G401.6 (cell line): ENCODE measurements at regions not wholly inside any gene's neighbourhood (a gene's known extent, or its start where the extent isn't known, plus 50 kb on each side); places are given as distances from the start of the nearest gene placed in this dataset.
"Not testable (repeated sequence)": the region's sequence is repeated elsewhere in the genome, so short reads cannot be mapped to it uniquely, and the experiment has no call there.

Experiments used
- FAIRE-seq: peaks from 2 replicates; lab custom pipeline; 2012; peaks lifted over from hg19 to GRCh38; lab: Jason Lieb, UNC

DNA sequence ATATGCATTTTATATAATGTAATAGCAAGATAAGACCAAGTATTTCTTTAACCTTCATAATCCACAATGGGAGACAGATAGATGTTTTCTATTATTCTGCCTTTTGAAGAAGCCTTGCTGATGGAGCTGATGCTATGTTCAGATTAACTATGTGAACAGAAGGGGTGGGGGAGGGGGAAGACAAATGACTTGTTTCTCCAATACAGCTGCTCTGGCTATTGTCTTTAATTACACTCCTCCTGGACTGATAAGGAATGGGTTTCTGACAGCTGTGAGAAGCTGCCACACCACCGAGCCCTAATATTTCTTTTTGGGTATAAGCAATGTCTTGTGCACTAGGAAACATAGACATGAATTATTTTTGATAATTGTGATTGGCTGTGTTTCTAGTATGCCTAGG, 62.0 kb downstream of the CAVIN4 start:
- no peak for FAIRE-seq

DNA sequence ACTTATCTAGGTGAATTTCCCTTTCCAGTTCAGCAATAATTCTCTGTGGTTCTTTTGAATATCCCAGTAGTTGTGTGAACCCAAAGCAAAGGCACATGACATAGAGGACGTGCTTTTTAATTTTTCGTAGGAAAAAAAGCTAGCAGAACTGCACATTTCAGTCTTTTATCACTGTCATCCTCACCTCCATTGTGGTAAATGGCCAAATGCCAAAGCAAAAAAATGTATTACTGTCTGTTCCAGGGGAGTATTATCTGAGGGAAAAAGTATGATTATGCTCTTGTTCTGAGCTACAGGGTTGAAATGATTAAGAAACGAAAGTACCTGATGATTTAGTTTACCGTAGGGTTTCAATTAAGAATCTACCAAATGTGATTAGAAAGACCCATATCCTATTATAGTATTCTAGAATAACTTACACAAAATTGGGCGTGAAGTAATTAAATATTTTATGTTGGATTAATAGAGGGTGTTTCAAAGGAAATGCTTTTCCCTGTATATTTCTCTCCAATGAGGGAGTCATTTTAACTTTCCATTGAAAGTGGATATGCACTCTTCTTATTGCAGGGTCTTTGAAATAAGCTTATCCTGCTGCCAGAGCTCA, 62.7 kb downstream of the CAVIN4 start:
- FAIRE-seq, result no peak

DNA sequence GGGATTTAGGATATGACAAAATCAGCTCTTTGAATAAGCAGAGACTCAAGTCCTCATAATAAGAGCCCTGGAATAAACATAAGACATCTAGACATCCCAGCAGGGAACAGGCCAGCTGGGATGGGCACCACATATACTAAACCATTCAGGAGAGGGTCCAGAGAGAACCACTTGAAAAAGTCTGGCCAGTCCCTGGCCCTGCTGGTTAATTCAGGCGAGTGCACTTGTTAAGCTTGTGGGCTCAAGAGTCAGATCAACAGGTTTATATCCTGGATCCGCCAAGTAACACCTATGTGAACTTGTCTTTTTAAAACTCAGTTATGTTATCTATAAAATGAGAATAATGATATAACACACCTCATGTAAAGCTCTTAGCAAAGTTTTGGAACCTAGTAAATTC, 63.3 kb downstream of the CAVIN4 start:
- FAIRE-seq, result no peak

DNA sequence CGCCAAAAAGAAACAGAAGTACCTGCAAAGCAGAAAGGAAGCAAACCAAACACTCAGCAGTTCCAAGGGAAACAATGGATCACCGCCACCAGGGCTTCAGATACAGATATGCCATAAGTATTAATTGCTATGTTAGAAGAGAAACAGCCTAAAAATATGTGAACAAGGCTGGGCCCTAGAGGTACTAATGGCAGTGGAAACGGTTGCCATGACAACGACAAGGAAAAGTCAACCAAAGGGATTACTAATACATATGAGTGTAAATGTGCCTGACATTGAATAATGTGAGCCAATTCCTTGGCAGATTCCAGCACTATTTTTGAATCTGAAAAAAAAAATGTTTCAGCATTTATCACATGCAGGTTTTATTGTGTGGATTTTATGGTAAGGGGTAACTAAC, 75.0 kb downstream of the CAVIN4 start:
- no peak for FAIRE-seq

DNA sequence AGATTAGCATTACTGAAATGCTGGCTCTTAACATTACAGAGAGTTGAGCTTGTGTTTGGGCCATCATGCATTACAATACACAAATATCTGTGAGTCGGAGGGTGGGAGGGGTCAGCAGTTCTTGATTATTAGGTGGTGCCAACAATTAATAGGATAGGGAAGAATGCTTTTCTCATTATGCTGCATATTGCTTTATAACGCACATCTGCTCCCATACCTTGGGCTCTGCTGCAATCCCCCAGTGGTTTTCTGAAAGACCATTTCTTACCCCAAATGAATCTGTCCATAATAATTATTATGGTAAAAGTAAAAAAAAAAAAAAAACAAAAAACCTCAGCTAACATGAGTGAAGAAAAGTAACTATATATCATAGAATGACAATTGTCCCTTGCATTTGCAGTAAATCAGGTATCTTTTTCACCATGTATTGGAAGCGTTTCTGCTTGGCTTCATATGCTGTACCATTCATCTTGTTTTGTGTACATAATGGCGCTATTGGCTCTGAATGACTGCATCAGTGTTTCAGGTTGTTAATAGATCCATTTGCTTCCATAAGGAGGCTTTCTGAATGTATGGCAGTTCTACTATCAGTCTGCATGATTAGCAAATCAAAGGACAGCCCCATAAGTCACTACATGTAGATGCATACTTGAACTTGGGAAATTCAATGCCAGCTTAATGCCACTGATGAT, 75.9 kb downstream of the CAVIN4 start:
- FAIRE-seq, result no peak

DNA sequence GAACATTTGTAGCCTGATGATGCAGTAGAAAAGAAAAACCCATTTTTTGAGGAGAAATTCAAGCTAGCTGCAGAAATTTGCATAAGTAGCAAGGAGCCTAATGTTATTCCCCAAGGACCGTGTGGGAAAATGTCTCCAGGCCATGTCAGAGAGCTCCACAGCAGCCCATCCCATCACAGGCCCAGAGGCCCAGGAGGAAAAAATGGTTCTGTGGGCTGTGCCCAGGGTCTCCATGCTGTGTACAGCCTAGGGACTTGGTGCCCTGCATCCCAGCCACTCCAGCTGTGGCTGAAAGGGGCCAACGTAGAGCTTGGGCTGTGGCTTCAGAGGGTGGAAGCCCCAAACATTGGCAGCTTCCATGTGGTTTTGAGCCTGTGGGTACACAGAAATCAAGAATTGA, 79.0 kb downstream of the CAVIN4 start:
- FAIRE-seq, result not testable (repeated sequence)

DNA sequence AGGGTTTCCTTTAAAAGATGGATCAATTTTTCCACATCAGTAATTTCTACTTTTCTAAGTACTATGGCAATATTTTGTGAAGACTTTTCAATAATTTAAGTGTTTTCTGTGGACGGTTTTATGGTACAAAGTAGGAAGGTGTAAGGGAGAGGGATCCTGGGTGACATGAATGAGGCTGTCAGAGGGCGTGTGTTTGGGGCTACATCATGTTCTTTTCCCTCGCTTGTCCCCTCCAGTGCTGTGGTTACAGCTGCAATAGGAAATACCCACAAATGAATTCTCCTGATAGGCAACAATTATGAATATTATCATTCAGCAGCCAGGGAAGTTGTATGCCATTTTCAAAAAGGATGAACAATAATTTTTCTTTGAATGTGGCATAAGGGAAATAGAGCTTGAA, 83.8 kb downstream of the CAVIN4 start:
- no peak for FAIRE-seq

DNA sequence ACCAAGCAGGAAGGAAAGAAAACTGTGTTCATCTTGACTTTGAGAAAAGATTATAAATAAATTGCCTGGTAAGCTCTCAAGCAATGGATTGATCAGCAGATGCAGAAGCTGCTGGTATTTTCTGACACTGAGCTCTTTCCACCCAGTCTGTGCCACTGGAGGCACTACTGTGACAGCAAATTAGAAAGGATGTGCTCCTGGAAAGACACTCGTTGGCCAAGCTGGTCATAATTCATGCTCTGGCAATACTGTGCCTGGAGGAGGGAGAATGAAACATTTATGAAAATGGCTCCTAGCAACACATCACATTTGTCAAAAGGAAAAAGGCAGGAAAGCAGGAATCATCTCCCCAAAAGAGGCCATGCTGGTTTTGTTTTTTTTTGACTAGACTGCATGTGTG, 84.2 kb downstream of the CAVIN4 start:
- no peak for FAIRE-seq

DNA sequence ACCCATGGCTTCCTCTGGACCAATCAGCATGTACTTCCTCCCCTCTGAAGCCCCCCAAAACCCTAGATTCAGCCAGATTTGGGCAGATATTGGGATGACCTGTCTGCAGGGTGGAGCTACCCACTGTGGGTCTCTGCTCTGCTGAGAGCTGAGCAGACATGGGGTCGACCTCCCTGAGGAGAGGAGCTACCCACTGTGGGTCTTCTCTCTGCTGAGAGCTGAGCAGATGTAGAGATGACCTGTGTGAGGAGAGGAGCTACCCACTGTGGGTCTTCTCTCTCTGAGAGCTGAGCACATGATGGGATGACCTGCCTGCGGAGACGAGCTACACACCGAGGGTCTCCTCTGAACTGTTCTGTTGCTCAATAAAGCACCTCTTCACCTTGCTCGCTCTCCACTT, 89.6 kb downstream of the CAVIN4 start:
- FAIRE-seq, result no peak

DNA sequence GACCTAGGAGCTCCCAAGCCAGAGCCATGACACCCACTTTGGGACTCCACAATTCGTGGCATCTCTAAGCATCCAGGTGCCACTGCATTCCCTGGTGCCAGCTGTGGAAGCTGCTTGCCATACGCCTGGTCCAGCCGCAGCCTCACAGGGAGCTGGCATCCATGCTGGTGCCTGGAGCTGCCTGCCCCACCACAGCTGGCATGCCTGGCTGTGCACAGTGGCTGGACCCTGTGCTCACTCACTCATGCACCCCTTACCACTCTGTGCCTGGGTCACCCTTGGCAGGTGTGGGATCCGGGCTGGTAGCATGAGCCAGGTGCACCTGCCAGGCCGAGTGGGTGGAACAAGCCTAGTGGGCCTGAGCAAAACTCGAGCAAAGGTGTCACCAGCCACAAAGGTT, 90.1 kb downstream of the CAVIN4 start:
- no peak for FAIRE-seq

DNA sequence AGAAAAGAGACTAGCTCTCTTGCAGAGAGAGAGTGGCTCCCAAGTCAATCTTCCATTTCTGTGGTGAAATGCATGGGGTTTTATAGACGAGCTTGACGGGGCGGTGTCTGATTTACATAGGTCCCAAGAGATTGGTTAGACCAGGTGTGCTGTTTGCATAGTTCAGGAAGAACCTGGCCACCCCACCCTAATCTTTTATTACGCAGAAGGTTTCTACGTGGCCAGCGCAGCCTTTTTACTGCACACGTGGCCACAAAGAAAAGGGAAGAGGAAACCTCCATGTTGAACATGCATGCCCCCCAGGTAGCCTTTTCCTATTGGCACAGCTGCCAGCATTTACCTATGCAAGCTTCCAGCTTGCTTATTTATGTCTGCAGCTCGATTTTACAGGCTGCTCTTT, 92.1 kb downstream of the CAVIN4 start:
- FAIRE-seq, result no peak

DNA sequence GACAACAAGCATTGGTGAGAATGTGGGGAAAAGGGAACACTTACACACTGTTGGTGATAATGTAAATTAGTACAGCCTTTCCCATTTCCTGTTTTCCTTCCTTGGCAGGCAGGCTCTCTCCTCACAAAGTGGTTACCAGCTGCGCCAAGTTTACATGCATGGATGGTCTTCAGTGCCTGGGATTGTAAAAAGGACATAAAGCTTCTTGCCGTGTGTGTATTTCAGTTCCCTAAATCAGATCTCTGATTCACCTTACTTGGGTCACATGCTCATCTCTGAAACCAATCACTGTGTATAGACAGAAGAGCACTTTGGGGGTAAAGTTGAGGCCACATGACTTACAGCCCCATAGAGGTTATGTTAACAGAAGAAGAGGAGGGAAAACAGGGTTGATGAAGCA, 92.8 kb downstream of the CAVIN4 start:
- FAIRE-seq, result no peak

DNA sequence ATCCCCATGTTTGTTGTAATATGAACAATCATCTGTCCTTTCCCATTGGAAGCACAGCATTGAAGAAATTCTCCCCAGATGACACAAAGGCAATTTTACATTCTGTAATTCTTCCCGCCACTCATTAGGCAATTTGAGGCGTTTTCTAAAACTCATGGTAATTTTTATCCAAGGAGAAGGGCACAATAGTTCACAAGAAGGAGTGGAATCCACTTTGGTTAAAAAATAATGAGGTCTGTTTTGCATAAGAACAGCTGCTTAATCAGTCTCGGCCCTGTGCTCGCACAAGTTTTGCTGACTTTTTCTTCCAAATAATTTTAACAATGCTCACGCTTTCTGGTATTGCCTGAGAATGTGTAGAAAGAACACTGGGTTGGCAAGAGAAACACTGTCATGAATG, 94.0 kb downstream of the CAVIN4 start:
- no peak for FAIRE-seq

DNA sequence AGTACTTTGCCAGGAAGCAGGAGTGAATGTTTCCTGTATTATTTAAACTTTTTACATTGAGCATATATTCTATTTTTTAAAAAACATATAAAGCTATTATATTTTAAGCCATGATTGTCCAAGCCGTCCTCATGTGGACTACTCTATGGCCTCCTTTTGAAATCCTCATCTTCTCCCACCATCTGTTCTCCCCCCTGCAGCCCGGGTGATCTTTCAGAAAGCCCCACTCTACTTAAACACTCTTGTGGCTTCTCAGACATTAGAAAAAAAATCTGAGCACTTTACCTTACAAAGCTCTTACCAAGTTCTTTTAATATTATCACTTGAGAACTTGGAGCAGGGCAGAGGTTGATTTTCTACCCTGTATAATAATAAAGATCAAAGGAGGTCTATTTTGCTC, 95.4 kb downstream of the CAVIN4 start:
- FAIRE-seq, result no peak

DNA sequence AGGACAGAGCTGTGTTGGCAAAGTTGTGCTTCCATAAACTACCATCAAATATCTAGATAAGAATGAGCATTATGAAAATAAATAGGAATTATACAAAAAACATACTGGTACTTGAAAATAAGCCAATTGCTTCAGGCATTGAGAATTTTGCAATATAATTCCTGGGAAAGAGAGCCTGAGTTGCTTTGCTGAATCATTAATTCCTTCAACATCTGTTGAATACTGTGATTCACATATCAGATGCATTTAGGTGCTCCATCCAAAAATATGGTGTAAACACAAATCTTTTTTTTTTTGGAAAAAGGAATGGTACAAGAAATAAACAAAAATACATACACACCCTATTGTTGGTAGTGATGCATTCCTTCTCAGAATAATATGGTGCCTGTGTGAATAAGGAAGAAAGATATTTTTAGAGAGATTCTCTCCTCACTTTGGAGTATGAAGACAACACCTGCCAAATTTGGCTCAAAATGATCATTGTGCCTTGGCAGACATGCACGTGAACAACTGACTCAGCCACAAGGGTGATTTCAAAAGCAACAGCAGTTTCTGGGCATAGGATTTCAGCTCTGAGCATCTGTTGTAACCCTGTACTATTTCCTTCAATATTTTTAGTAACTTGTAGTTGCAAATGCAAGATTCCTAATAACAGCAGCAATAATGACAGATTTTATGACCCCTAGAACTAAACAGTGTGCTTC, 96.7 kb downstream of the CAVIN4 start:
- no peak for FAIRE-seq

DNA sequence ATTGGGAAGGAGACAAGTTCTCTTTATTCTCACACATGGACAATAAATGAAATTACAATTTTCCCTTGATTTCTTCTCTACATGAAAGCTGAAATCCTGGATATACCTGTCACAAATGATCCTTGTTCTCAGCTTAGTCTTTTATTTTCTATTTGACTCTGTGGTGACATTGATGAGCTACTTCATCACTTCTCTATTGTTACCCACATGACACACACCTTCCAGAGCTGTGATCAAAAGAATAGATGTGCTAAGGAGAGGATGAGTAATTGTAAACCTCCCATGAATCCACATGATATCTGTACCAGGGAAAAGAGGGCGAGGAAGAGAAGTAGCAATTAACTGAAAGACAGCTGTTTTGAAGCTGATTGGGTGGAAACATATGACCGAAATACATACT, 102.0 kb downstream of the CAVIN4 start:
- FAIRE-seq, result no peak

DNA sequence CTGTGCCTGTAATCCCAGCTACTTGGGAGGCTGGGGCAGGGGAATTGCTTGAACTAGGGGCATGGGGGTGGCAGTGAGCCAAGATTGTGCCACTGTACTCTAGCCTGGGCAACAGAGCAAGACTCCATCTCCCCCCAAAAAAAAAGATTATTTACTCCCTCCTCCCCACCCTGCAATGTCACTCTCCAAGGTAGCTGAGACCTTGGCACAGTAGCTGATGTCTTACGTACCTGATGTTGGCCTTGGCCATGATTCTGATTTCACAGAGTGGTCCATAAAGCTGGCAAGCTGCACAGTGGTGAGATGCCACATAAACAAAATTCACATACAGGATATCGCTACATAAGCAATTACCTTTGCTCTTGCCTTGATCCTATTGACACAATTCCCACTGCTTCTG, 108.5 kb downstream of the CAVIN4 start:
- FAIRE-seq, result no peak

DNA sequence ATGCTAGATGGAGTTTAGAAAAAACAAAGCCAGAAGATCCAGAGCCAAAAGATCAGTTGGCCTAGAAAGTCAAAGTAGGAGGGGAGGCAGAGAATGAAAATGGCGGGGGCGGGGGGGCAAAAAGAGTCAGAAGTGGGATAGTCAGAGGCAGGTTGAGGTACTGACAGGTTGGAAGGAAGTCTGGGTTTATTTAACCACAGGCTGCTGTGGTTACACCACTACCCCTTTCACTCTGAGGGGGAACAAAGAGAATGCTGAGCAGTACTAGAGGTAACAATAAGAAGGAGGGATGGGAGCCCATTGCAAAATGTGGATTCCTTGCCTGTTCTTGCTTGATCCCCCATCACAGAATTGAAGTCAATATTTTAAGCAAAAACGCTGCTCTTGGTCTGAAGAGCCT, 111.8 kb downstream of the CAVIN4 start:
- no peak for FAIRE-seq

DNA sequence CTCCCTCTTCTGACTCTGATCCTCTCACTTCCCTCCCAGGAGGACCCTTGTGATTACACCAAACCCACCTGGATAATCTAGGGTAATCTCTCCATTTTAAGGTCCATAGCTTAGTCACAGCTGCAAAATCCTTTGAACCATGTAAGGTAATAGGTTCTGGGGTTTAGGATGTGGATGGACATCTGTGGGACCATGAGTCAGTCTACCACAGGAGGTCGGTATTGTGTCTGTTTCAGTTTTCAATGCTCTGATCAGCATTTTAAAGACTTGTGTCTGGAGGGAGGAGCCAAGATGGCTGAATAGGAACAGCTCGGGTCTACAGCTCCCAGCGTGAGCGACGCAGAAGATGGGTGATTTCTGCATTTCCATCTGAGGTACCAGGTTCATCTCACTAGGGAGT, 112.6 kb downstream of the CAVIN4 start:
- no peak for FAIRE-seq

DNA sequence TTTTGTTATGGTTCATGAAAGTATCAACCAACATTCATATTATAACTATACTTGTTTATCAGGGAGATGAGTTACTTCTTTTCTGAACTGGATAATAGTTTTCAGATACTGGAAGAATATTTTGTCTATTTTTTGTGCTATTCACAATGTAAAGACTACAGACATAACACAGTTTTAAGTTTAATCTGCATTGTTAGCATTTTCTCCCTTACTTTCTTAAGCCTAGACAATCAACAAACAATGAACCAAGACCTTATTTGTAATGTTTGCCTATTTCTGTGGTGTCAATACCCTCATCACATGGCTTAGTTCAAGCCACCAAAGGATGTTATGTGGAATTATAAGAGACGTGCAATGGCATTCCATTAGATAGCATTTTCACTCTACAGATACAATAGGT, 119.5 kb downstream of the CAVIN4 start:
- no peak for FAIRE-seq

DNA sequence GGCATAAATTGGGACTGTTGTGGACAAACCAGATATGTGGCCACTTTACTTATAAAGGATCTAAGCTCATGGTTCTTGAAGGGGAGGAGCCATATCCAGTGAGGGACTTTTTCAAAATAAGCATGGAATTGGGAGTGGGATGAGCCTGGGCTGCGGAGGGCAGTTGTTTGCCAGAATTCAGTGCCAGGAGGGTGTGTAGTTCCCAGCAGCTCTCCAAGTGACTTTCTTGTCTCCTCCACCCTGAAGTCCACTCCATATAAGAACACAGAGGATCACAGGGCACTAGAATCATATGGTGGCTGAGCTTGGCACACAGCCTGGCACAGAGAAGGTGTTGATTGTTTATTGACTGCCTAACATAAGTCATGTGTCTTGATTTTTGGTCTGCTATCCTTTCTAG, 121.1 kb downstream of the CAVIN4 start:
- no peak for FAIRE-seq

DNA sequence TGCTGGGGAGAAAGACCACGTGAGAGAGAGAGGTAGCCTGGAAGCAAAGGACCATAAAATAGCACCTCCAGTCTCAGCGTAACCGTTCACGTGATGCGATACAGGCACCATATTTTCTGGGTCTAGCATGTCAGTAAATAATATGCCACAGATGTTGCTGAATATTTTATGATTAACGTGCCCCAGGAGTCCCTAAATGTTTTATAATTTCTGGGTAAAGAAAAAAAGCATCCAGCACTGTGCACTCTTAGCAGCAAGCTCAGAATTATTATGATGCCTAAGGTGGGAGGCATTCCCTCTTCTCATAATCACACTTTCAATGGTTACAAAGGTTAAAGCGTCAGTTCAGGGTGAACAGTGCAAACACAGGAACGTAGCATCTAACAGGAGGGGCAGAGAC, 121.8 kb downstream of the CAVIN4 start:
- no peak for FAIRE-seq

DNA sequence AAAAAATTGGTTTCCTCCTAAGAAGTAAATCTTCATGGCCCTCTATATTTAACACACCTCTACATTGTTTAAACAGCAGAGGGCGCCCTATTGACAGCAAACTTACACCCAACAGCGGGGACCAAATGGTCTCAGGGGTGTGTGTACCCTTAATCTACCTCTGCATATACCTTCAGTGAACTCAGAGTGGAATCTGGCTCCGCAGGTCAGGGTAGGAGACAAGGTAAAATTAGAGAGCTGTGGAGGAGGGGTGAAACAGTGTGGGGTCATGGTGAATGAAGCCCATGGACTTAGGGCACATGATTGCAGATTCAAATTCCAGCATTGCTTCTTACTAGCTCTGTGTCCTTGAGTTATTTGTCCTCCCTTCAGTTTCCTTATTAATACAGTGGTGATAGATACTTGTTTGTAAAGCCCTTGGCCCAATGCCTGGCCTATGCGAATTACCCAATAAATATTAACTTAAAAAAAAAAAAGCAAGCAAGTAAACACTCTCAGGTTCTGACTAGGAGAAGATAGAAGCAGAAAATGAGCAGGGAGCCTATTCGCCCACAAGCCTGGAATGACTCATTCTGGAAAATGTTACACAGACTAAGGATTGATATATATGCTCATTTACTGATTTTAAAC, 122.9 kb downstream of the CAVIN4 start:
- FAIRE-seq, result no peak
